GM21717 (cell line): ENCODE measurements at regions not wholly inside any gene's neighbourhood (a gene's known extent, or its start where the extent isn't known, plus 50 kb on each side); places are given as distances from the start of the nearest gene placed in this dataset.

Experiments used
- ATAC-seq: cut with Tn5 transposase; IDR thresholded peaks from one replicate; pipeline ENCODE4 v1.9.1; 2021; ENCODE audit warnings: mild to moderate bottlenecking, moderate library complexity; ENCODE audit not compliant: unreplicated experiment

DNA sequence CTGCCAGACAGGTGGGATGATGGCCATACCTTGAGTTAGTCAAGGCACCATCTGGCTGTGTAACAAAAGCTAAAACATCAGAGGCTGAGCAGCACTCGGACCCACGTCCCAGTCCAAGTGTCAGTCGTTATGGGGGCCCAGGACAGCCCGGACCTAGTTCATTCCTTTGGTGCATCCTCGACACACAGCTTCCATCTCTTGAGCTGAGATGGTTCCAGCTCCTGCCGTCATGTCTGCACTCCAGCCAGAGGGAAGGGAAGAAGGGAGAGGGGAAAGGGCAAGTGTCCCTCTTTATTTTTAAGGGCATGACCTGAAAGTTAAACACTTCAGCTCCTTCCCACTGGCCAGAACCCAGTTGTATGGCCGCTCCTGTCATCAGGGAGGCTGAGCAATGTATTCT is 218.0 kb downstream of the SEC14L1 start:
- no peak for ATAC-seq

DNA sequence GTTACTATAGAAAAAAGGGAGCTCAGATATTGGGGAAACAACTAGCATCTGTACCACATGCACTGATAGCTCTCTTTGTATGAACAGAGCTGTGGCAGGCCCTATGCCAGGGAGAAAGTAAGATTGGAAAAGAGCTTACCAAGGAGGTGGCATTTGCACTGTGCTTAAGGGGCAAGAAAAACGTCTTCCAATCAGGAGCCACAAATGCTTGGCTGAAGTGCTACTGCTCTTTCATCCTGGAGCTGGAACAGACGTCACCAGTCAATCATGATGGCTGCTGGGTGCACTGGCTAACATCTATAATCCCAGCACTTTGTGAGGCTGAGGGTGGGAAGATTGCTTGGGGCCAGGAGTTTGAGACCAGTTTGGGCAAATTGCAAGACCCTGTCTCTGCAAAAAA is 218.5 kb downstream of the SEC14L1 start:
- no peak for ATAC-seq

DNA sequence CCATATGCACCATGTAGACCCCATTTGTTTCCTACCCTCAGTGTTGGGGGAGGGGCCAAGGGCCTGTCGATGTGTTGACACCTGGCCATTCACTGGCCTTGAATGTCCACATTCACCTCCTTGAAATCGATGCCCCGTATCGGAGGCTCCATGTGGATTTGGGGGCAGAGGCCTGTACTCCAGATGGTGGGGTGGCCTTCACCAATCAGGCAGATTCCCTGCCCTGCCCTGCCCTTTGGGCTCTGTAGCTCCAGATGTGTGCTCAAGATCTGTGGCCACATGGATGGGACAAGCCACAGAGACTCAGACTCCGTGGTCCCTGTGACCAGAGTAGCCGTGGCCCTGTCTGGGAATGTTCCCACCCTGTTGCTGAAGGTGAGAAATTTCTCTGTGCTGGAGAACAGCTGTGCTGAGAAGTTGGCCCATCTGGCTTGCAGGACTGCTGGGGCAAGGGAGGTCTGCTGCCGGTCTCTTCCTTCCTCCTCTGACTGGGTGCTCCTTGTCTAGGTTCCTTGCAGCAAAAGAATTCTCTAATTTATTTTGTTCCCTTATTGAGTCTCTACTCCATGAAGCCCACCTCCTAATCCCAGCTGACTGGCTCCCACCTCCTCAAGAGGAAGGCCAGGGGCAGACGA is 221.3 kb downstream of the SEC14L1 start:
- no peak for ATAC-seq

DNA sequence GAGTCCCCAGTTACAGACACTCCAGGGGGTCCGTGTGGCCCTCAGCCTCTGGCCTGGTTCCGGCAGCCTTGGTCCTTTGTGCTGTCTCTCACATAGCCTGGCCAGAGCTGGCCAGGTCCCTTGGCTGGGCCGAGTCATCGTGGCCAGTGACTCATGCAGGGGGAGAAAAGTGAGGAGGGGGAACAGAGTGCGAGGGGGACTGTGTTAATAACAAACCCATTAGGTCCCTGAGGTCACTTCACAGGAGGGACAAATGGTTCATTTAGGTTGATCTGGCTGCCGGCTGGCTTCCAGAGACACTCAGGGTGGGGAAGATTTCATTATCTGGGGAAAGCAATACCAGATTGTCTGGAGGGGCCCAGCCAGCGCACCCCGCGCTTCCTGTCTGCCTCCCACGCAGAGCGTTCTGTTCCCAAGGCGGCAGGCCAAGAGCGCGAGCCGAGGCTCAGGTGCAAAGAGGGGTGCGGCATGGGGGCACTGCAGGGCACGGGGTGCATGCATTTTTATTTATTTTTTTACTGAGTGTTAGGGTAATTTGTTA is 223.1 kb downstream of the SEC14L1 start:
- no peak for ATAC-seq

DNA sequence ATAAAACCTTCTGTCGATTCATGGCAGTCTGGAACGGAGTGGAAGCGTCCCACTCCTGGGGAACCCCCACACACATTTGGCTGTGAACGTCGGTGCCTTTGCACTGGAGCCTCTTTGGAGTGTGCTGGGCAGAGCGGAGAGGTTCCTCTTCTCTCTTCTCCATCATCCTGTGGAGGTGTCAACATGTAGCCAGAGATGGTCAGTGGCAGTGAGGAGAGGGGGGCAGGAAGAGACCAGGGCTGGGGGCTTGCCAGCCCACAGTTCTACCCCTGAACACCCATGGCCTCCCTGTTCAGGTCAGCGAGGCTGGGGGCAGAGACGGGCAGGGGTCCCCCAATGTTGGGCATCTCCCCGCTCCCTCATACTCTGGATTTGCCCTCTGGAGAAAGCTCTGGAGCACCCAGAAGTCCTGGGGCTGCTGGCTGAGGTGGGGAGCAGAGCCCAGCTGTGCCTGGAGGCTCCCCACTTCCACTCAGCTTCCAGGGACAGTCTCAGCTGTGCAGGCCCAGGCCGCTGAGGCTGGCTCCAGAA is 223.7 kb downstream of the SEC14L1 start:
- no peak for ATAC-seq

DNA sequence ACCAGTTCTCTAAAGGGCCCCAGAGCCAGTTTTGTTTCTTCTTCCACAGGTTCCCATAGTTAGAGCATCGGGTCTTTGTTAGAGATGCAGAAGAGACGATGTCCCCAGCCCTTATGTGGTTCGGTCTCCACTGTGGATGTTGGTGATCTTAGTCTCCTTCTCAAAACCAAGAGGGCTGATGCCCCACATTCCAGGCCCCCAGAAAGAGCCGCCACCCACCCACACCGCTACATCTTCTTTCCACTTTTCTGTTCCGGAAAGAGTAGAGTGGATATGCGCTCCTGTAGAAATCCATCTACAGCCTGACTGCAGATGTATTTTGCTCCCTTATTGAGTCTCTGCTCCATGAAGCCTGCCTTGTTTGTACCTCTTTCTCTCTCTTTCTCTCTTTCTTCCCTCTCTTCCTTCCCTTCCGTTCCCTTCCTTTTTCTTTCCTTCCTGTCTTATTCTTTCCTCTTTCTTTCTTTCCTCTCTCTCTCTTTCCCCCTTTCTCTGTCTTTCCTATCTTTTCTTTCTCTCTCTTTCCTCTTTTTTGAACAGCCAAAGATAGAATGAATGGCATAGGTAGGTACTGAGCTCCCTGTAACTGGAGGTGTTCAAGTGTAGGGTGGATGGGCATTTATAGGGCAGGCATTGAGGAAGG is 224.3 kb downstream of the SEC14L1 start:
- ATAC-seq: no peak

DNA sequence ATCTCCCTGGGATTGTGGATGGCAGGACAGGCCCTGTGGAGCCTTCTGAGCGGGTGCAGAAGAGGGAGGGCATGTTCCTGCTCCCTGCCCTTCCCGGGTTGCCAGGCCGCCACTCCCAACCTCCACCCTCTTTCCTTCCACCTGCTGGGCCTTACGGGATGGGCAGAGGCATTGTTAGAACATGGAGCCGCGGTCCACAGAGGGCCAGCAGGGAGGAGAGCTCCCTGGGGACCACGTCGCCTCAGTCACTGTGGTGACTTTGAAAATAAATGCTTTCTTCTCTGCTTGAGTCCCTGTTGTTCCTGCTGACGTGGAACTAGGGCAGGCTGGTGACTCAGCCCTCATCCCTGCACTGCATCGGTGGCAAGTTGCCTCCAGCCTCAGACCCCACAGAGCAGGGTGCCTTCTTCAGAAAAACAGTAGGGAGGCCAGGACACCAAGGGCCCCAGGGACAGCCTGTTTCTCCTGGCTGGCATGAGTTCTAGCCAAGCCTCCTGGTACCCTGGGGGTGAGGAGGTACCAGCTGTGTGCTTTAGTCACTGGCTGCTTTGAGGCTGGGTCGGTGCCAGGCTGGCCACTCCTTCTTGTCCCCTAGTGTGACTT is 224.9 kb downstream of the SEC14L1 start:
- no peak for ATAC-seq

DNA sequence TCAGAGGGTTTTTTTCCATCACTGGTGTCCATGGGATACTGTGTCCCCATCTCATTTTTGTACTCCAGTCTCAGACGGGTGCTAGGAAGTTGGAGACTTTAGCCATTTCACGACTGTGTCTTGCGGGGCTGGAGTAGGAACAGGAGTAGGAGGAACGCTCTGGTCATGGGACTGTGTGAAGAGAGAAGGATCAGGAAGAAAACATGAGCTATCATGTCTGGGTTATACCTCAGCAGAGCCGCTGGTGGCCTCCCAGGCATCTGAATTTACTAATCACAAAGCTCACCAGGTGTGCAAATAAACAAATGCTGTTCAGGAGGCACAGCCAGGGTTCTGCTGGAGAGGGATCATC is 225.4 kb downstream of the SEC14L1 start:
- no peak for ATAC-seq

DNA sequence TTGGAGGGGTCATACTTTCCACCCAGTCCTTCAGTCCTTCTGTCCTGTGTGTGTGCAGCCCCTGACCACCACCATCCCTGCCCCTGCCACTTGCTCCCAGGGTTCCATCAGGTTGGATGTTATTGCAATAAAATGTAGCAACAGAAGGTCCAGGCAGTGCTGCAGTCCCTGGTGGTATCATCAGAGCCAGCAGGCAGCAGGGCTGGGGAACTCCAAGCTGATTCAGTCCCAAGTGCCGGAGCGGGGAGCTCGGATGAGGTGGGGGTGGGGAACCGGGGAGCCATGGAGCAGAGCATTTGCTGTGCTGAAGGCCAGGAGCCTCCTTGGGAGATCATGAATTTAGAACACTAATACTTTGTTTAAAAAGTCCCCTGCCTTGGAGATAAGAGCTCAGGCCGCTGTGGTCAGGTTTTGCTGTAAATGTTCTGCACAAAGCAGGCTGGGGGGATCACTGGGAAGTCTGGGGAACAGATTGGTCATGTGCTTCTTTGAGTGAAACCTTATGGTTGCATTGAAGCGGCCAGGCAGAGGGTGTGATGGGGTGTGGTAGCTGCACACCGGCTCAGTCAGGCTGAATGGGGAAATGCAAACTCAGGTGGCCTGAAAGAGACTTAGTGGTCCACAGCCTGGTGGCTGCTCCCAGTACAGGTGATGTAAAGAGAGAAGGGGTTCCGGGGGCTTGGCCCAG is 225.9 kb downstream of the SEC14L1 start:
- ATAC-seq: no peak

DNA sequence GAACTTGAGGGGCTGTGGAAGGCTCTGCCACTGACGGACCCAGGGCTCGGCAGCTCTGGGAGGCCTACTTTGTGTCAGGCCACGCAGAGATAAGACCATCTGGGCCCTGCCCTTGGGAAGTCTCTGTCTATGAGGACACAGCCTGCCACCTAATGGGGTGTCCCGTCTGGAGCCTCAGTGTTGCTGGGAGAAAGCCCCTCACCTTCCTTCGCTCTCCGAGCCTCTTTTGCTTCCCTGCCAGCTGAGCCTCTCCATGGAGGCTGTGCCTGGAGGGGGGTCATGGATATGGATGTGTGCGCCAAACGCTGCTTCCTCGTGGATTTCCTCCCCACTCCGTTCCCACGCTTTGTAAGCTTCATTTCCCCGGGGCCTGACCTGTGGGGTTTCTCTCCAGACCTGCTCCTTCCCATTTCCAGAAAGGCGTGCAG is 228.8 kb downstream of the SEC14L1 start:
- ATAC-seq: no peak

DNA sequence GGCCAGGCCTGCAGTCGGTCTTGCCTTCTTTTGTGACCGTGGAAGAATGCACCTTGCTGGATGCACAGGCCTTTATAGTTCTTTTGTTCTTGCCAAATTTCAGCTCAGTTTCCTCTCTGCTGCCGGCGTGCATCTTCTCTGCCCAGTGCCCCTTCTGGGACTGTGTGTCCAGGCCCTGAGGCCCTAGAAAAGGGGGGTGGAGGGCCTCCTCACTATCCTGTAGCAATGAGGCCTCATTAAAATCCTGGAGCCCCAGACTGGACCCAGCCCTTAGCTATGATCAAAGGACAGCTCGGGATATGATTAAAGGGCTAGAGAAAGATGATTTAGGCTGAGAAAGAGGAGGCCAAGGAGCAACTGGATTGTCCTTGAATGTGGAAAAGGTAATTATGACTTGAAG is 229.8 kb downstream of the SEC14L1 start:
- ATAC-seq: no peak

DNA sequence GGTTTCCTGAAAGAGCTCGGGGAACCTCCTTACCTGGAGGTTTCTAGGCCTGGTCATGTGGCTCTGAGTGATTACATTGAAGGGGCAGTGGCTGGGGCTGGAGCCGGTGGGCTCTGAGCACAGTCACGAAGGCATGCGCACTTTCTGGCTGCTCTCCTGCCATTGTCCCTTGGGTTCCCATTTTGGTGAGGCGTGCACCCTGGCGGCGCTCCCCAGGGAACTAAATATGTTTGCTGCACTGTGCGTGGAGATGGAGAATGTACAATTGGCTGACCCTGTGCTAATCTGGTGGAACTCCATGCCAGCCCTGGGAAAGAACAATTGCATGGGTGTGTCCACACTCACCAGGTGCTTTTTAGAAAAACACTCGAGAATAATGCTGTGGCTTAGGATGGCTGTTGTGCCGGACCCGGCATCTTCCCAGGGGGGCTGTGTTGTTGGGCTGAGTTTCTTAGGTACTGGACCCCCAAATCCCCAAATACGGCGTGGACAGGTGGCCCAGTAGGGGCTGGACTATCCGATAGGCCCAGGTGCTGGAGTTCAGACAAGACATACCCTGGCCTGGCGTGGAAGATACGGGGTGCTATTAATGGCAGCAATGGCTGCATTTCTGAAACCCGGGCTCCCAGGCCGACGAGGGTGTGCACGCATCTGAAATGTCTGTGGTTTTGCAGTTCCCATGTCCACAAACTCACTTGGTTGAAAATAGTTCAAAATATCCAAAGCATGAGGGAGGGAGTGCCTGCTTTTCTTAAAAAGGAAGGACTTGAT is 230.5 kb downstream of the SEC14L1 start:
- ATAC-seq: no peak

DNA sequence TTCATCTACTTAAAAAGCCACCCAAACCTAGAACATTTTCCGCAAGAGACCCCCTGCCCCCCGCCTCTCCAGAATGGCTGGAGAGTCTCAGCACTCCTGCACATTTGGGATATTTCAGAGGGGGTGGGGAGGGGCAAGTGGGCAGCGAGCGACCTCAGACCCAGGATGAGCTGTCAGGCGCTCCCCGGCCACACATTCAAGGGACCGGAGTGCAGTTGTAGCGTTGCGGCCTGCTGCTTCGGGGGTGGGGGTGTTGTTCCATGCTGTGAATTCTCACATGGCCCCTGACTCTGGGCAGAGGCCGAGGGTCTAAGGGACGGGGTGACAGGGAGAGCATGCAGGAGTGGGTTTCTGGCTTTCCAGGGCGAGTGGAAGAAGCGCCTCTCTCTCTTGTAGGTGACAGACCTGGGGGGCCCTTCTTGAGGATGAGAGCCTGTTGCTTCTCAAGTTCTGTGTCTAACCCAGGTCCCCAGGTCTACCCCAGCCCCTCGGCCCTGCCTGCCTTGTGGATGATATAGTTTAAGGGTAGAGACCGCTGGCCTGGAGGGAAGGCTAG is 231.2 kb downstream of the SEC14L1 start:
- ATAC-seq: no peak

DNA sequence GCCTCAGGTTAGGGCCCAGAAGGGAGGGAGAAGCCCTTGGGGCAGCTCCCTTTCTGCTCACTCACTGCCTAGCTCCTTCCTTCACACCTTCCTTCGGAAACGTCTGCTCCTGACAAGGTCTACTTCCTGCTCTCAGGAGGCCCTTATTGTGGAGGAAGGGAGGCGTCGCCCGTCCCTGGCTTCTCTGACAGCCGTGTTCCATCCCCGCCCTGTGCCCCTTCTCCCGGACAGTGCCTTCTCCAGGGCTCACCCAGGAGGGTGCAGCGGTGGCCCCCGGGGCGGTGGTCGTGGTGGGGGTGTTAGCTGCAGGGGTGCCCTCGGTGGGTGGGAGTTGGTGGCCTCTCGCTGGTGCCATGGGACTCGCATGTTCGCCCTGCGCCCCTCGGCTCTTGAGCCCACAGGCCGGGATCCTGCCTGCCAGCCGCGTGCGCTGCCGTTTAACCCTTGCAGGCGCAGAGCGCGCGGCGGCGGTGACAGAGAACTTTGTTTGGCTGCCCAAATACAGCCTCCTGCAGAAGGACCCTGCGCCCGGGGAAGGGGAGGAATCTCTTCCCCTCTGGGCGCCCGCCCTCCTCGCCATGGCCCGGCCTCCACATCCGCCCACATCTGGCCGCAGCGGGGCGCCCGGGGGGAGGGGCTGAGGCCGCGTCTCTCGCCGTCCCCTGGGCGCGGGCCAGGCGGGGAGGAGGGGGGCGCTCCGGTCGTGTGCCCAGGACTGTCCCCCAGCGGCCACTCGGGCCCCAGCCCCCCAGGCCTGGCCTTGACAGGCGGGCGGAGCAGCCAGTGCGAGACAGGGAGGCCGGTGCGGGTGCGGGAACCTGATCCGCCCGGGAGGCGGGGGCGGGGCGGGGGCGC is 231.9 kb downstream of the SEC14L1 start:
- ATAC-seq: no peak

DNA sequence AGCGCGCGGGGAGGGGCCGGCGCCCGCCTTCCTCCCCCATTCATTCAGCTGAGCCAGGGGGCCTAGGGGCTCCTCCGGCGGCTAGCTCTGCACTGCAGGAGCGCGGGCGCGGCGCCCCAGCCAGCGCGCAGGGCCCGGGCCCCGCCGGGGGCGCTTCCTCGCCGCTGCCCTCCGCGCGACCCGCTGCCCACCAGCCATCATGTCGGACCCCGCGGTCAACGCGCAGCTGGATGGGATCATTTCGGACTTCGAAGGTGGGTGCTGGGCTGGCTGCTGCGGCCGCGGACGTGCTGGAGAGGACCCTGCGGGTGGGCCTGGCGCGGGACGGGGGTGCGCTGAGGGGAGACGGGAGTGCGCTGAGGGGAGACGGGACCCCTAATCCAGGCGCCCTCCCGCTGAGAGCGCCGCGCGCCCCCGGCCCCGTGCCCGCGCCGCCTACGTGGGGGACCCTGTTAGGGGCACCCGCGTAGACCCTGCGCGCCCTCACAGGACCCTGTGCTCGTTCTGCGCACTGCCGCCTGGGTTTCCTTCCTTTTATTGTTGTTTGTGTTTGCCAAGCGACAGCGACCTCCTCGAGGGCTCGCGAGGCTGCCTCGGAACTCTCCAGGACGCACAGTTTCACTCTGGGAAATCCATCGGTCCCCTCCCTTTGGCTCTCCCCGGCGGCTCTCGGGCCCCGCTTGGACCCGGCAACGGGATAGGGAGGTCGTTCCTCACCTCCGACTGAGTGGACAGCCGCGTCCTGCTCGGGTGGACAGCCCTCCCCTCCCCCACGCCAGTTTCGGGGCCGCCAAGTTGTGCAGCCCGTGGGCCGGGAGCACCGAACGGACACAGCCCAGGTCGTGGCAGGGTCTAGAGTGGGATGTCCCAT is 232.8 kb downstream of the SEC14L1 start:
- ATAC-seq: no peak

DNA sequence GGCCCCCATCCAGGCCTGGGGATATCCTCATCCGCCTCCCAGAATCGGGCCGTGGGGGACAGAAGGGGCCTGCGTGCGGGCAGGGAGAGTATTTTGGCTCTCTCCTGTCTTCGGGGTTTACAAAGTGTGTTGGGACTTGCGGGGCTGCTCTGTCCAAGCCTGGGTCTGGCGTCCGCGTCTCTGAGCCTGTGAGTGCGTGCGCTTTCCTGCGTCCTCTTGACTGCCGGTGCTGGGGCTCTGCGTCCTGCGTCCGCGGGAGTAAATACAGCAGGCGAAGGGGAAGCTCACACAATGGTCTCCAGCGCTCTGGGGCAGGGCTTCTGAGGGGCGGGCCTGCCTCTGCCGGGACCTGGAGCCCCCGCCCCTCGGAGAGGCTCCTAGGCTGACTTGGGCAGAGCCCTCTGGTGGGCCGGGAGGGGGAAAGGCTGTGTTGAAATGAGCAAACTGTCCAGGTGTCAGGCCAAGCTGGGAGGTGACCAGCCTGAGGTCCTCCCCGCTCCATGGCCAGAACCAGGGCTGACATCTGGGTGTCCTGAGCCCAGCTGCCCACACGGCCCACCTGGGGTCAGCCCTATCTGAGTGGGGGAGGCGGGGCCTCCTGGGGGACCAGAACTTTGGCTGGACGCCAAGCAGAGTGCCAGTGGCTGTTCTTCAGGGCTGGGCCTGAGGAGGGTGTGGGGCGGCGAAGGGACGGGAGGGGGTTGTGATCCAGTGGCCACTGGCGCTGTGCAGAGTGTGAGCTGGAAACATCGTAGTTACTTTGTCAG is 233.6 kb downstream of the SEC14L1 start:
- ATAC-seq: no peak

DNA sequence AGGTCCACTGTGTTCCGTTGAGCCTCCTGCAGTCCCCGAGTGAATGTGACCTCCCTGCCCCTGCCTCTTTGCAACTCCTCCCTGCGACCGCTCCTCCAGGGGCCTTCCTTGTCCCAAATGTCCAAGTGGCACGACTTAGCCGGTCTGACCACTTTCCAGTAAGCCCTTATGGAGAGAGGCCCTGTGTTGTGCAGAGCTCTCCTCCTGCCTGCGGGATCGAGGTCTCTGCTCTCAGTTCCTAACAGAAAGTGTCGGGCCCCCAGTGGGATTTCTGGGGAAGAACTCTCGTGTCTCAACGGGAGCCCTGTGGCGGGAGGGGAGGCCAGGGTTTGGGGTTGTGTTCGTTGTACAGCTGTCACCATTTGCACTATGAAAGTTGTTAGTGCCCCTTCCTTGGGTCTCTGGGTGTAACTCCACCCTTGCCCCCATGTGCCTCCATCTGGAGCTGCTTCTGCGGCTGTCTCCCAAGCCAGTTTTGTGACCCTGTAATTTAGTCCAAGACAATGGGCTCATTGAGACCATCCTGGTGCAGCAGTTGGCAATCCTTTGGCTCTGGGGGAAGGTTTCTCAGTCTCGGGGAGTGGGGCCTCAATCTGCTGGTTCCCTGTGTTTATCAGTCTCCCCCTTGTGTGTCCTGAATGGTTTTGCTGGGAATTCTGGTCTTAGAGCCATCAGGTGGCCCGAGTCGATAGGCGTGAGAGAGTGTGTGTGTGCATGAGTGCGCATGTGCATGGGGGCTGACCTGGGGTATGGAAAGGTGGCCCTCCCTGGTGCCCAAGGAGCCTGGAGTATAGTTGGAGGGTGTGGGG is 234.5 kb downstream of the SEC14L1 start:
- ATAC-seq: no peak
